ENCODE measurements at regions not wholly inside any gene's neighbourhood (a gene's known extent, or its start where the extent isn't known, plus 50 kb on each side); places are given as distances from the start of the nearest gene placed in this dataset.
A peak's percentile ranks its signal among the peaks of the same experiment; 100 is the strongest.

DNA sequence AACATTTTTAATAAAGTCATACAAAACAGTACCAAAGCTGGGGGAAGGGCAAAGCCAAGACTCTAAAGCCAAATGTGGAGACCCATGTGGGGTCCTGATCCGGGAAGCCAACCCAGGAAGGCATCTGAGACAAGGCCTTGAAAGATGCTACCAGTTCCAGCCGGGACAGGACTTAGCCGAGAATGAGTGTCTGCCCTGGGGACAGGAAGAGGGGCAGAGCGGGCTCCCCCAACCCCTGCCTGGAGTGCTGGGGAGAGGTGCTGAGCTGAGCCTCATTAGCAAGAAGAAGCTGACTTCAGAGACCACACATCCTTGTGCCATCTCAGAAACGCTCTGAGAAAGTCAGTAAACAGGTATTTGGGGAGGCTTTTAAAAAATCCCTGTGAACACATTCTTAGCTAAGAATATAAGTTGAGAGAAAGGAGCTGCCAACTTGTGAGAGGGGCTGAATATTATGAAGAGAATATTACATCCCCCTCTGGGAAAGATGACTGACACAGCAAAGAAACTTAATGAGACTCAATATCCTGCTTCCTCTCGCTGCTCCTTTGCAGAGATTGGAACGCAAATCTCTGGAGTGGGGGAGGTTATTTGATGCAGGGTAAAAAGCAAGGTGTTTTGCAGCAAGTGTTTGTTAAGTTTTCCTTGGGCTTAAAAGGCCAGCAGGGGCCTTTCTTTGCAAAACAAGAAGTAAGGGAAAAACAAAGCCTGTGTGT lies 103.3 kb upstream of the KCND3 start:
- no peak overlapping the region for H3K4me3 Mint-ChIP-seq
- Histone ChIP-seq H3K36me3 (ENCODE audit: insufficient read depth) (no peaks in the 10 kb centered on the region), H4K20me1 (replicated peaks; ENCODE audit: insufficient read depth) (no peaks in the 10 kb centered on the region), H3K4me3 (peak overlapping the region; percentile 24), H3K4me2 (peak overlapping the region; percentile 67), H3K4me1 (ENCODE audit: insufficient read depth) (peaks cover 34% of the 10 kb centered on the region), H3K9me2 (ENCODE audit: insufficient read depth) (peaks cover 21% of the 10 kb centered on the region), H3K27me3 (ENCODE audit: insufficient read depth) (no peaks in the 10 kb centered on the region), H3F3A (replicated peaks; ENCODE audit: low read depth) (no peaks in the 10 kb centered on the region), H2AFZ (peak overlapping the region; percentile 45; the same call in 1 of the 2 replicates), H3K27ac (ENCODE audit: low read depth) (0 out of 2 replicates have a peak overlapping the region, but pooled peaks have one; percentile 42), H3K79me2 (replicated peaks; ENCODE audit: insufficient read depth) (no peaks in the 10 kb centered on the region)
- peaks cover 3% of the 10 kb centered on the region for H3K27me3 Mint-ChIP-seq (ENCODE audit: insufficient read depth, low read depth, poor library complexity)
- DNase-seq (ENCODE audit: low spot score): peak; percentile 32
- TF ChIP-seq EZH2phosphoT487 (IDR thresholded peaks at IDR 0.05; ENCODE audit: unreplicated experiment) (no peak), REST (IDR thresholded peaks at IDR 0.05; ENCODE audit: unreplicated experiment) (no peak), CREB1 (CRISPR knock-in tag; IDR thresholded peaks at IDR 0.05; ENCODE audit: low read depth) (no peak), ZNF114 (CRISPR knock-in tag; IDR thresholded peaks at IDR 0.05) (no peak), POLR2AphosphoS5 (IDR thresholded peaks at IDR 0.05; ENCODE audit: low read depth) (no peak), ZNF331 (CRISPR knock-in tag; IDR thresholded peaks at IDR 0.05; ENCODE audit: low read depth) (no peak), ETS1 (IDR thresholded peaks at IDR 0.05) (no peak), EZH2 (IDR thresholded peaks at IDR 0.05; ENCODE audit: low read depth, unreplicated experiment) (no peak), ZNF462 (CRISPR knock-in tag; IDR thresholded peaks at IDR 0.05) (no peak), NANOG (IDR thresholded peaks at IDR 0.05; ENCODE audit: borderline replicate concordance) (no peak), JUNB (IDR thresholded peaks at IDR 0.05; ENCODE audit: unreplicated experiment) (no peak), CTCF (conservative IDR thresholded peaks at IDR 0.05; ENCODE audit: low read depth in 2 of 2) (no peak), STAT1 (IDR thresholded peaks at IDR 0.05; ENCODE audit: unreplicated experiment) (no peak)
- H3K4me1 Mint-ChIP-seq: peaks cover 24% of the 10 kb centered on the region
- H3K36me3 Mint-ChIP-seq (ENCODE audit: low read depth): no peaks in the 10 kb centered on the region
- H3K9me3 Mint-ChIP-seq: no peaks in the 10 kb centered on the region
- ATAC-seq: peak; percentile 83
- H3K27ac Mint-ChIP-seq: no peak overlapping the region
